GM08714 (cell line): ENCODE measurements at regions not wholly inside any gene's neighbourhood (a gene's known extent, or its start where the extent isn't known, plus 50 kb on each side); places are given as distances from the start of the nearest gene placed in this dataset.

ENCODE experiments used
- H3K4me3 ChIP-seq: fragments of 200-500 bp; sonication (Bioruptor generic); 2 replicates; pipeline ENCODE4 v1.5.1; 2014; ENCODE audit warnings: mild to moderate bottlenecking, low read length, inconsistent platforms
- ZNF274 ChIP-seq: IDR thresholded peaks from 2 replicates; pipeline ENCODE4 v1.6.1; 2012; ENCODE audit warnings: mild to moderate bottlenecking, low read depth, low read length

- H3K4me3 ChIP-seq: no peak overlapping the region
- TF ChIP-seq ZNF274: no peak
Observed at GRCh38 chr3:63095-63765, 133.3 kb upstream of the CHL1 start.

- H3K4me3 ChIP-seq: no peak overlapping the region
- TF ChIP-seq ZNF274: no peak
Observed at GRCh38 chr3:69690-70089, 126.9 kb upstream of the CHL1 start.

- no peak overlapping the region for H3K4me3 ChIP-seq
Observed at GRCh38 chr3:72776-73175, 123.8 kb upstream of the CHL1 start.

GRCh38 chr3:73271-73670, 123.3 kb upstream of the CHL1 start:
- H3K4me3 ChIP-seq: no peak overlapping the region
- TF ChIP-seq ZNF274: no peak

More at GRCh38 chr3:72776-73175, 123.8 kb upstream of the CHL1 start:
- TF ChIP-seq ZNF274: no peak

GRCh38 chr3:74676-75243, 121.8 kb upstream of the CHL1 start:
- TF ChIP-seq ZNF274: no peak
- no peak overlapping the region for H3K4me3 ChIP-seq

GRCh38 chr3:75260-75659, 121.3 kb upstream of the CHL1 start:
- no peak overlapping the region for H3K4me3 ChIP-seq
- TF ChIP-seq ZNF274: no peak

- no peak for TF ChIP-seq ZNF274
- H3K4me3 ChIP-seq: no peak overlapping the region
Observed at GRCh38 chr3:79542-79941, 117.0 kb upstream of the CHL1 start.

GRCh38 chr3:82508-82907, 114.1 kb upstream of the CHL1 start:
- TF ChIP-seq ZNF274: no peak
- no peak overlapping the region for H3K4me3 ChIP-seq

GRCh38 chr3:83096-83495, 113.5 kb upstream of the CHL1 start:
- no peak for TF ChIP-seq ZNF274
- no peak overlapping the region for H3K4me3 ChIP-seq

GRCh38 chr3:85180-85579, 111.4 kb upstream of the CHL1 start:
- no peak overlapping the region for H3K4me3 ChIP-seq
- TF ChIP-seq ZNF274: no peak

GRCh38 chr3:88267-88666, 108.3 kb upstream of the CHL1 start:
- no peak for TF ChIP-seq ZNF274
- no peak overlapping the region for H3K4me3 ChIP-seq

GRCh38 chr3:93746-94145, 102.8 kb upstream of the CHL1 start:
- TF ChIP-seq ZNF274: no peak
- H3K4me3 ChIP-seq: no peak overlapping the region

GRCh38 chr3:96259-96658, 100.3 kb upstream of the CHL1 start:
- no peak overlapping the region for H3K4me3 ChIP-seq
- no peak for TF ChIP-seq ZNF274

- H3K4me3 ChIP-seq: no peak overlapping the region
- no peak for TF ChIP-seq ZNF274
Observed at GRCh38 chr3:97417-98258, 98.9 kb upstream of the CHL1 start.

- no peak overlapping the region for H3K4me3 ChIP-seq
- TF ChIP-seq ZNF274: no peak
Observed at GRCh38 chr3:98259-98654, 98.3 kb upstream of the CHL1 start.
